ENCODE measurements at regions not wholly inside any gene's neighbourhood (a gene's known extent, or its start where the extent isn't known, plus 50 kb on each side); places are given as distances from the start of the nearest gene placed in this dataset.

- TF ChIP-seq, protein P1, sequence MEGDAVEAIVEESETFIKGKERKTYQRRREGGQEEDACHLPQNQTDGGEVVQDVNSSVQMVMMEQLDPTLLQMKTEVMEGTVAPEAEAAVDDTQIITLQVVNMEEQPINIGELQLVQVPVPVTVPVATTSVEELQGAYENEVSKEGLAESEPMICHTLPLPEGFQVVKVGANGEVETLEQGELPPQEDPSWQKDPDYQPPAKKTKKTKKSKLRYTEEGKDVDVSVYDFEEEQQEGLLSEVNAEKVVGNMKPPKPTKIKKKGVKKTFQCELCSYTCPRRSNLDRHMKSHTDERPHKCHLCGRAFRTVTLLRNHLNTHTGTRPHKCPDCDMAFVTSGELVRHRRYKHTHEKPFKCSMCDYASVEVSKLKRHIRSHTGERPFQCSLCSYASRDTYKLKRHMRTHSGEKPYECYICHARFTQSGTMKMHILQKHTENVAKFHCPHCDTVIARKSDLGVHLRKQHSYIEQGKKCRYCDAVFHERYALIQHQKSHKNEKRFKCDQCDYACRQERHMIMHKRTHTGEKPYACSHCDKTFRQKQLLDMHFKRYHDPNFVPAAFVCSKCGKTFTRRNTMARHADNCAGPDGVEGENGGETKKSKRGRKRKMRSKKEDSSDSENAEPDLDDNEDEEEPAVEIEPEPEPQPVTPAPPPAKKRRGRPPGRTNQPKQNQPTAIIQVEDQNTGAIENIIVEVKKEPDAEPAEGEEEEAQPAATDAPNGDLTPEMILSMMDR (IDR thresholded peaks at IDR 0.05) = no peak
- TF ChIP-seq ATF1 (CRISPR knock-in tag; IDR thresholded peaks at IDR 0.05) (no peak), NR3C1 (CRISPR knock-in tag; conservative IDR thresholded peaks at IDR 0.05; ENCODE audit: low read depth) (no peak), HMGXB4 (CRISPR knock-in tag; IDR thresholded peaks at IDR 0.05) (no peak), FOXJ3 (CRISPR knock-in tag; IDR thresholded peaks at IDR 0.05; ENCODE audit: borderline replicate concordance) (no peak), IRF1 (CRISPR knock-in tag; IDR thresholded peaks at IDR 0.05) (no peak), CREB1 (CRISPR knock-in tag; IDR thresholded peaks at IDR 0.05) (no peak), JUN (CRISPR knock-in tag; IDR thresholded peaks at IDR 0.05) (no peak)
- TF ChIP-seq, protein P2, sequence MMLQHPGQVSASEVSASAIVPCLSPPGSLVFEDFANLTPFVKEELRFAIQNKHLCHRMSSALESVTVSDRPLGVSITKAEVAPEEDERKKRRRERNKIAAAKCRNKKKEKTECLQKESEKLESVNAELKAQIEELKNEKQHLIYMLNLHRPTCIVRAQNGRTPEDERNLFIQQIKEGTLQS (CRISPR knock-in tag; conservative IDR thresholded peaks at IDR 0.05) = no peak
- TF ChIP-seq, protein P3, sequence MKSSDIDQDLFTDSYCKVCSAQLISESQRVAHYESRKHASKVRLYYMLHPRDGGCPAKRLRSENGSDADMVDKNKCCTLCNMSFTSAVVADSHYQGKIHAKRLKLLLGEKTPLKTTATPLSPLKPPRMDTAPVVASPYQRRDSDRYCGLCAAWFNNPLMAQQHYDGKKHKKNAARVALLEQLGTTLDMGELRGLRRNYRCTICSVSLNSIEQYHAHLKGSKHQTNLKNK (CRISPR knock-in tag; IDR thresholded peaks at IDR 0.05) = no peak
Measured at GRCh38 chr2:107717661-107718060, 109.0 kb upstream of the RGPD4 start.
